ENCODE measurements at regions not wholly inside any gene's neighbourhood (a gene's known extent, or its start where the extent isn't known, plus 50 kb on each side); places are given as distances from the start of the nearest gene placed in this dataset.

DNA sequence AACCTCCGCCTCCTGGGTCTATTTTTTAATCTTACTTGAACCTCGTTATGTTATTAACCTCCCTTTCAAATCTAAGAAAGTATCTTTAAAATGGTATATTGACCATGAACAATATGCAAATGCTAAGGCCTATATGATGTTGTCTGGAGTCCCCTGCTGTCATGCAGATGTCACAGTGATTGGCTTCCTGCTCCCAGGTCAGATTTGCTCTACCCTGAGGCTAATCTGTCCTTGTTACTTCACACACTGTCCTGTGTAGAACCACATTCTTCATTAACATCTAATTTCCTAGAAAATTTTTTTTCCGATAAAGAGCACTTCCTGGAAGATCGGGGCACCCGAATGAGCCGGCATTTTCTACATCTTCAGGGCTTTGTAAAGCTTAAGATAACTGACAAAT is 306.6 kb downstream of the MRPL39 start:
- no peak for DNase-seq
- no peak overlapping the region for H3K4me3 ChIP-seq
- no peaks in the 10 kb centered on the region for H3K27me3 ChIP-seq
- WGBS, 3 donors, result 77 to 89% (median 88%) methylated on average over 6 of the region's 6 CpGs
- intact Hi-C loops (cut with DNase I), result no loop called here
- H3K36me3 ChIP-seq, result no peaks in the 10 kb centered on the region
- no peak for TF ChIP-seq EP300 (IDR thresholded peaks at IDR 0.05)
- TF ChIP-seq POLR2A (IDR thresholded peaks at IDR 0.05), result no peak
- TF ChIP-seq, protein P1, sequence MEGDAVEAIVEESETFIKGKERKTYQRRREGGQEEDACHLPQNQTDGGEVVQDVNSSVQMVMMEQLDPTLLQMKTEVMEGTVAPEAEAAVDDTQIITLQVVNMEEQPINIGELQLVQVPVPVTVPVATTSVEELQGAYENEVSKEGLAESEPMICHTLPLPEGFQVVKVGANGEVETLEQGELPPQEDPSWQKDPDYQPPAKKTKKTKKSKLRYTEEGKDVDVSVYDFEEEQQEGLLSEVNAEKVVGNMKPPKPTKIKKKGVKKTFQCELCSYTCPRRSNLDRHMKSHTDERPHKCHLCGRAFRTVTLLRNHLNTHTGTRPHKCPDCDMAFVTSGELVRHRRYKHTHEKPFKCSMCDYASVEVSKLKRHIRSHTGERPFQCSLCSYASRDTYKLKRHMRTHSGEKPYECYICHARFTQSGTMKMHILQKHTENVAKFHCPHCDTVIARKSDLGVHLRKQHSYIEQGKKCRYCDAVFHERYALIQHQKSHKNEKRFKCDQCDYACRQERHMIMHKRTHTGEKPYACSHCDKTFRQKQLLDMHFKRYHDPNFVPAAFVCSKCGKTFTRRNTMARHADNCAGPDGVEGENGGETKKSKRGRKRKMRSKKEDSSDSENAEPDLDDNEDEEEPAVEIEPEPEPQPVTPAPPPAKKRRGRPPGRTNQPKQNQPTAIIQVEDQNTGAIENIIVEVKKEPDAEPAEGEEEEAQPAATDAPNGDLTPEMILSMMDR (IDR thresholded peaks at IDR 0.05), result no peak
- no peak overlapping the region for H3K27ac ChIP-seq
- no peaks in the 10 kb centered on the region for H3K4me1 ChIP-seq (ENCODE audit: insufficient read depth)
- no peaks in the 10 kb centered on the region for H3K9me3 ChIP-seq

GRCh38 chr21:25298512-25299491 is 308.5 kb downstream of the MRPL39 start:
- TF ChIP-seq, protein P1 (IDR thresholded peaks at IDR 0.05), result no peak
- TF ChIP-seq POLR2A (IDR thresholded peaks at IDR 0.05), result no peak
- TF ChIP-seq EP300 (IDR thresholded peaks at IDR 0.05), result no peak
- intact Hi-C loops (cut with DNase I), result no loop called here
- Histone ChIP-seq H3K27me3 (no peaks in the 10 kb centered on the region), H3K36me3 (no peaks in the 10 kb centered on the region), H3K9me3 (no peaks in the 10 kb centered on the region), H3K4me1 (ENCODE audit: insufficient read depth) (no peaks in the 10 kb centered on the region), H3K4me3 (no peak overlapping the region), H3K27ac (no peak overlapping the region)
- WGBS, 3 donors, result 91 to 93% (median 93%) methylated on average over 2 of the region's 2 CpGs
- DNase-seq, result no peak

- TF ChIP-seq EP300 (IDR thresholded peaks at IDR 0.05) (no peak), POLR2A (IDR thresholded peaks at IDR 0.05) (no peak)
- TF ChIP-seq, protein P1 (IDR thresholded peaks at IDR 0.05), result no peak
- no peaks in the 10 kb centered on the region for H3K9me3 ChIP-seq
- no peak overlapping the region for H3K27ac ChIP-seq
- no peaks in the 10 kb centered on the region for H3K4me1 ChIP-seq (ENCODE audit: insufficient read depth)
- no peaks in the 10 kb centered on the region for H3K27me3 ChIP-seq
- no peak overlapping the region for H3K4me3 ChIP-seq
- 55 to 79% (median 67%) methylated on average over 1 of the region's 1 CpG for WGBS, 3 donors
- intact Hi-C loops (cut with DNase I), result no loop called here
- no peaks in the 10 kb centered on the region for H3K36me3 ChIP-seq
- no peak for DNase-seq
Observed at GRCh38 chr21:25297117-25297516, 310.2 kb downstream of the MRPL39 start.

- H3K9me3 ChIP-seq, result no peaks in the 10 kb centered on the region
- H3K27ac ChIP-seq, result no peak overlapping the region
- H3K4me3 ChIP-seq, result no peak overlapping the region
- no peak for DNase-seq
- intact Hi-C loops (cut with DNase I), result no loop called here
- H3K27me3 ChIP-seq, result no peaks in the 10 kb centered on the region
- H3K4me1 ChIP-seq (ENCODE audit: insufficient read depth), result no peaks in the 10 kb centered on the region
- no peaks in the 10 kb centered on the region for H3K36me3 ChIP-seq
- WGBS, 3 donors, result 55 to 58% (median 56%) methylated on average over 5 of the region's 5 CpGs
- TF ChIP-seq EP300 (IDR thresholded peaks at IDR 0.05) (no peak), POLR2A (IDR thresholded peaks at IDR 0.05) (no peak)
- TF ChIP-seq, protein P1 (IDR thresholded peaks at IDR 0.05), result no peak
Observed at GRCh38 chr21:25296252-25296651, 311.0 kb downstream of the MRPL39 start.
